ENCODE measurements at regions not wholly inside any gene's neighbourhood (a gene's known extent, or its start where the extent isn't known, plus 50 kb on each side); places are given as distances from the start of the nearest gene placed in this dataset.

DNA sequence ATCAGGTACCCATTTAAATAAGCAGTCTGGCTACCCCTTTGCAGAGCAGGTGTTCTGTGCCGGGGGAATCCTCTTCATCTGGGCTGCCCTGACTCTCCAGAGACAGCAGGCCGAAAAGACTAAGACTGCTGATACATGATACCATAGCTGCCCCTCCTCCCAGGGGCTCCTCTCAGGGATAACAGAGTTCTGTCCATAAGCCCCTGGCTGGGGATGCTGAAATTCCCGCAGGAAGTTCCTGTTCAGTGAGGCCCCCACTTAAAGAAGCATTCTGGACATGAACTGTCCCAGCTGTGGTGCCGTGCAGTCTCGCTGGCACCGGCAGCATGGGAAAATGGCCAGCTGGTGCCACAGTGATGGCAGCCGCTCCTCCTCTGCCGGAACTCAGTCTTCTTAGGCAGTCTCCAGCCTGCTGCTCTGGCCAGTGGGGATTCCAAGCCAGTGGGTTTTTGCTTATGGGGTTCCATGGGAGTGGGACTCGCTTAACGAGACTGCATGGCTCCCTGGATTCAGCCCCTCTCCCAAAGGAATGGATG lies 1026.2 kb downstream of the NAALADL2 start:
- DNase-seq (no peak), ATAC-seq (no peak)
- no peak for TF ChIP-seq POLR2A (IDR thresholded peaks at IDR 0.05)
- TF ChIP-seq, protein P1, sequence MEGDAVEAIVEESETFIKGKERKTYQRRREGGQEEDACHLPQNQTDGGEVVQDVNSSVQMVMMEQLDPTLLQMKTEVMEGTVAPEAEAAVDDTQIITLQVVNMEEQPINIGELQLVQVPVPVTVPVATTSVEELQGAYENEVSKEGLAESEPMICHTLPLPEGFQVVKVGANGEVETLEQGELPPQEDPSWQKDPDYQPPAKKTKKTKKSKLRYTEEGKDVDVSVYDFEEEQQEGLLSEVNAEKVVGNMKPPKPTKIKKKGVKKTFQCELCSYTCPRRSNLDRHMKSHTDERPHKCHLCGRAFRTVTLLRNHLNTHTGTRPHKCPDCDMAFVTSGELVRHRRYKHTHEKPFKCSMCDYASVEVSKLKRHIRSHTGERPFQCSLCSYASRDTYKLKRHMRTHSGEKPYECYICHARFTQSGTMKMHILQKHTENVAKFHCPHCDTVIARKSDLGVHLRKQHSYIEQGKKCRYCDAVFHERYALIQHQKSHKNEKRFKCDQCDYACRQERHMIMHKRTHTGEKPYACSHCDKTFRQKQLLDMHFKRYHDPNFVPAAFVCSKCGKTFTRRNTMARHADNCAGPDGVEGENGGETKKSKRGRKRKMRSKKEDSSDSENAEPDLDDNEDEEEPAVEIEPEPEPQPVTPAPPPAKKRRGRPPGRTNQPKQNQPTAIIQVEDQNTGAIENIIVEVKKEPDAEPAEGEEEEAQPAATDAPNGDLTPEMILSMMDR (IDR thresholded peaks at IDR 0.05 in 4 of 5, conservative IDR thresholded peaks at IDR 0.05 in 1 of 5), result no peak
- intact Hi-C loops (cut with DNase I; ENCODE audit: low total_unique reads) (no loop called here), in situ Hi-C loops (cut with MboI; ENCODE audit: low sequenced_read_pairs in 4 of 4) (no loop called here)
- Histone ChIP-seq H3K27ac (no peak overlapping the region), H3K4me3 (no peak overlapping the region), H3K9me3 (no peaks in the 10 kb centered on the region), H3K27me3 (no peaks in the 10 kb centered on the region), H3K4me1 (no peaks in the 10 kb centered on the region), H3K36me3 (no peaks in the 10 kb centered on the region)

DNA sequence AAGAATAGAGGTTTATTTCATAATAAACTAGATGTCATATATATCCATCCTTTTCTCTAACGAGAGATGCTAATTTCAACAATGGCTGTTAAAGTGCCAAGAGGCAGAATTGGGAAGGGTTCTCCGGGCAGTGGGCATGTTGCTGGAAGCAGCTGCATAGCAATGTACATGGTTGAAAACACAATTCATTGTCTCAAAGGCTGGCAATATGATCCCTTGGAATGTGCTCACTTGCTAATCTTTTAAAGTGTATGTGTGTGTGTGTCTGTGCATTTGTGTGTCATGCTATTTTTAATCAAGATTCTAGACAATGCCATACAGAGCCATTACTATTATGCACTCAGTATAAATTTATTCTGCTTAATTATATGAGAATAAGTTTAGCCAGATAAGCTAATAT lies 1020.3 kb downstream of the NAALADL2 start:
- intact Hi-C loops (cut with DNase I; ENCODE audit: low total_unique reads) (no loop called here), in situ Hi-C loops (cut with MboI; ENCODE audit: low sequenced_read_pairs in 4 of 4) (no loop called here)
- no peak overlapping the region for H3K4me3 ChIP-seq
- H3K9me3 ChIP-seq, result no peaks in the 10 kb centered on the region
- no peaks in the 10 kb centered on the region for H3K27me3 ChIP-seq
- ATAC-seq, result no peak
- no peaks in the 10 kb centered on the region for H3K4me1 ChIP-seq
- H3K36me3 ChIP-seq, result no peaks in the 10 kb centered on the region
- H3K27ac ChIP-seq, result no peak overlapping the region
- TF ChIP-seq, protein P1 (IDR thresholded peaks at IDR 0.05 in 4 of 5, conservative IDR thresholded peaks at IDR 0.05 in 1 of 5), result no peak
- TF ChIP-seq POLR2A (IDR thresholded peaks at IDR 0.05), result no peak
- no peak for DNase-seq

DNA sequence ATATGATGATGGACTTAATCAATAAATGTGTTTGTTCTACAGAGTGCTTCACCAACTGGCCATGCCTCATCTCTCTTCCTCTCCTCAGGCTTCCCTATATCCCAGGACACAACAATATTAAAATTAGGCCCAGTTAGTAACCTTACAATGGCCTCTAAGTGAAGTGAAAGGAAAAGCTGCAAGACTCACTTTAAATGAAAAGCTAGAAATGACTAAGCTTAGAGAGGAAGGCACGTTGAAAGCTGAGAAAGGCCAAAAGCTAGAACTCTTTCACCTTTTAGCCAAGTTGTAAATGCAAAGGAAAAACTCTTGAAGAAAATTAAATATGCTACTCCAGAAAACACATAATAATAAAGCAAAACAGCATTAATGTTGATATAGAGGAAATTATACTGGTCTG lies 1010.3 kb downstream of the NAALADL2 start:
- in situ Hi-C loops (cut with MboI; ENCODE audit: low sequenced_read_pairs in 4 of 4) (no loop called here), intact Hi-C loops (cut with DNase I; ENCODE audit: low total_unique reads) (no loop called here)
- H3K4me3 ChIP-seq, result no peak overlapping the region
- H3K36me3 ChIP-seq, result no peaks in the 10 kb centered on the region
- no peaks in the 10 kb centered on the region for H3K9me3 ChIP-seq
- DNase-seq (no peak), ATAC-seq (no peak)
- TF ChIP-seq, protein P1 (IDR thresholded peaks at IDR 0.05 in 4 of 5, conservative IDR thresholded peaks at IDR 0.05 in 1 of 5), result no peak
- TF ChIP-seq POLR2A (IDR thresholded peaks at IDR 0.05), result no peak
- no peaks in the 10 kb centered on the region for H3K27me3 ChIP-seq
- no peaks in the 10 kb centered on the region for H3K4me1 ChIP-seq
- H3K27ac ChIP-seq, result no peak overlapping the region

DNA sequence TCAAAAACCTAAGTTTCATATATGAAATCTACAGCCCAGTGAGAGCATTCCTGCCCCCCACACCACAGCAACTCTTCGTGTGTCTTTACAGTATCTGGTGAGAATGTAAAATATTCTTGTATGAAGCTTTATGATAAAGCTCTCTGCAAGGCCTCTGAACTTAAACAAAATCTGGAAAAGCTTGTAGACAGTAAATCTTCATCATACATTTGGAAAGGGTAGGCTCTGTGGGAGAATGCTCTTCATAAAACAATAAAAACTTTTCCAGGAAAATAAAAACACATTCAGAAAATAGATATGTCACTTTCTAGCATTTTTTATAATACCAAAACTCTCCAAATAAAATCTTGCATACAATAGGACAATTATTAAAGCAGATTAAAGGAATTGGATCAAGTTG lies 1009.5 kb downstream of the NAALADL2 start:
- H3K27ac ChIP-seq, result no peak overlapping the region
- no peak overlapping the region for H3K4me3 ChIP-seq
- DNase-seq, result no peak
- in situ Hi-C loops (cut with MboI; ENCODE audit: low sequenced_read_pairs in 4 of 4) (no loop called here), intact Hi-C loops (cut with DNase I; ENCODE audit: low total_unique reads) (no loop called here)
- no peaks in the 10 kb centered on the region for H3K9me3 ChIP-seq
- no peak for ATAC-seq
- H3K4me1 ChIP-seq, result no peaks in the 10 kb centered on the region
- no peak for TF ChIP-seq POLR2A (IDR thresholded peaks at IDR 0.05)
- TF ChIP-seq, protein P1 (IDR thresholded peaks at IDR 0.05 in 4 of 5, conservative IDR thresholded peaks at IDR 0.05 in 1 of 5), result no peak
- H3K27me3 ChIP-seq, result no peaks in the 10 kb centered on the region
- H3K36me3 ChIP-seq, result no peaks in the 10 kb centered on the region

DNA sequence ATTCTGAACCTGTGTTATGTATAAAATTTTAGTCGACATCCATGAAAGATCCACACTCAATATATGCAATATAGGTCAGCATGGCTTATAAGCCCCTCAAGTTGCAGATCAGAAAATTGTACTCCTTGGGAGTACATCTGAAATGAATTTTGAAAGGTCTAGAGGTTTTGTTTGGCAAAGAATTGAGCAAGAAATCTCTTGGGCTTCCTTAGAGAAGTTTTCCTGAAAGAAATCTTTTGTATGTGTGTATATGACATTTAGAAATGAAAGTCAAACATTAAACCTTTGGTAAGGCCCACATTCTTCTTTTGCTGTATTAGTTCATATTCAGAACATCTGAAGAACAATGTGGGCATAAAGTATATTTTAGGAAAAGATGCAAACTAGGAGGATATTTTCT lies 1006.6 kb downstream of the NAALADL2 start:
- Histone ChIP-seq H3K27ac (no peak overlapping the region), H3K36me3 (no peaks in the 10 kb centered on the region), H3K9me3 (no peaks in the 10 kb centered on the region), H3K4me3 (no peak overlapping the region), H3K27me3 (no peaks in the 10 kb centered on the region), H3K4me1 (no peaks in the 10 kb centered on the region)
- no peak for TF ChIP-seq POLR2A (IDR thresholded peaks at IDR 0.05)
- TF ChIP-seq, protein P1 (IDR thresholded peaks at IDR 0.05 in 4 of 5, conservative IDR thresholded peaks at IDR 0.05 in 1 of 5), result no peak
- in situ Hi-C loops (cut with MboI; ENCODE audit: low sequenced_read_pairs in 4 of 4), result no loop called here
- ATAC-seq, result no peak
- no peak for DNase-seq
- intact Hi-C loops (cut with DNase I; ENCODE audit: low total_unique reads), result no loop called here

All from gastrocnemius medialis (tissue), 4 donors.